A673 (cell line): ENCODE measurements at regions not wholly inside any gene's neighbourhood (a gene's known extent, or its start where the extent isn't known, plus 50 kb on each side); places are given as distances from the start of the nearest gene placed in this dataset.

Experiments used
- EZH2 ChIP-seq: fragments of 200-600 bp; sonication (generic); IDR thresholded peaks from 2 replicates; pipeline ENCODE4 v1.6.1; 2017; ENCODE audit warnings: borderline replicate concordance, low read depth, mild to moderate bottlenecking, mixed read lengths, antibody characterized with exemption, low read length; ENCODE audit not compliant: poor library complexity, severe bottlenecking
- TF ChIP-seq, protein P1 (sequence below): fragments of 300-800, 200-600 bp; sonication (generic); conservative IDR thresholded peaks from 2 replicates; pipeline ENCODE4 v1.5.1; 2017; ENCODE audit warnings: low read depth, mild to moderate bottlenecking, antibody characterized with exemption, low read length, moderate library complexity, mixed read lengths

DNA sequence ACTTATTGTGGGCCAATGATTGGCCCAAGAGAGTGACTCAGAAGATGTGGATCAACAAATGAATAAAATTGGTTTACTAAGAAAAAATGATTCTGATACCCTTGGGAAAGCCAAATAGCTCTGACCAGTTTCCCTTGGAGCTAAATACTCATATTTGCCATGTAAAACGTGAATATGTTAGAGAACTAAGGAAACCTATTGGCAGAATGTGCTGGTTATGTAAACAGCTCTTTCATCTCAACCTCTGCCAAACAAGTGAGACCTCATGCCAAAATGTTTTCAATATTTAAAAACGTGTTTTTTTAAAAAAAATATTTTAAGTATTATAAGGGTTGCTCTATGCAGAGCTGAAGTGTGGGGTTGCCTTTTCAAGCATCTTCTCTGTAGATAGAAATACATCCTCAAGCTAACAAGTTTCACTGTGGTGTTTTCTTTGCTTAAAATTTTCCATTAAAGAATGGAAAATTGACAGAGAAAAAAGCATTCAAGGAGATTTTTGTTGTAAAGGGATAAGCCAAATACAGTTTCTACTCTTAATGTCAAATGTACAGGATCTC lies 186.9 kb upstream of the TUT7 start:
- TF ChIP-seq, protein P1, sequence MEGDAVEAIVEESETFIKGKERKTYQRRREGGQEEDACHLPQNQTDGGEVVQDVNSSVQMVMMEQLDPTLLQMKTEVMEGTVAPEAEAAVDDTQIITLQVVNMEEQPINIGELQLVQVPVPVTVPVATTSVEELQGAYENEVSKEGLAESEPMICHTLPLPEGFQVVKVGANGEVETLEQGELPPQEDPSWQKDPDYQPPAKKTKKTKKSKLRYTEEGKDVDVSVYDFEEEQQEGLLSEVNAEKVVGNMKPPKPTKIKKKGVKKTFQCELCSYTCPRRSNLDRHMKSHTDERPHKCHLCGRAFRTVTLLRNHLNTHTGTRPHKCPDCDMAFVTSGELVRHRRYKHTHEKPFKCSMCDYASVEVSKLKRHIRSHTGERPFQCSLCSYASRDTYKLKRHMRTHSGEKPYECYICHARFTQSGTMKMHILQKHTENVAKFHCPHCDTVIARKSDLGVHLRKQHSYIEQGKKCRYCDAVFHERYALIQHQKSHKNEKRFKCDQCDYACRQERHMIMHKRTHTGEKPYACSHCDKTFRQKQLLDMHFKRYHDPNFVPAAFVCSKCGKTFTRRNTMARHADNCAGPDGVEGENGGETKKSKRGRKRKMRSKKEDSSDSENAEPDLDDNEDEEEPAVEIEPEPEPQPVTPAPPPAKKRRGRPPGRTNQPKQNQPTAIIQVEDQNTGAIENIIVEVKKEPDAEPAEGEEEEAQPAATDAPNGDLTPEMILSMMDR, result no peak
- TF ChIP-seq EZH2, result no peak
